NCI-H1930 (cell line): ENCODE measurements at regions not wholly inside any gene's neighbourhood (a gene's known extent, or its start where the extent isn't known, plus 50 kb on each side); places are given as distances from the start of the nearest gene placed in this dataset.

Experiments used
- DNase-seq, 2 experiments: peaks; one replicate each; lab custom pipeline; 2025; lab: John Stamatoyannopoulos, UW

DNA sequence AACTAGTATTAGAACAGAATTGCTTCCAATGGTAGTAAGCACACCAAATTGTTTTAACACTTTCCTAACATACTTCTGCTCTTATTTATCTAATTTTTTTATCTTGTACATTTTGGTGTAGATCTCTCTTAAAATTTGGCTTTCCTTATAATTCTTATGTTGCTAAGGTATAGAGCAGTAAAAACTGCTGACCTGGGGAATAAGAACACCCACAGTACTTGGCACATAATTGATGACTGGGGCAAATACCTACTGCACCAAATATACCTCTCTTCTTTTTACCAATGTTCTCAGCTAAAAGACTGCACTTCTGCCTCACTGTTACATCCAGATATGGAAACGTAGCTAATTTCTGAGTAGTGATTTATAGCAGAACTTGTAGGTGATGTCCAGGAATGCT lies 642.2 kb downstream of the LIG4 start:
- DNase-seq: no peak

GRCh38 chr13:107572156-107572555 lies 643.2 kb downstream of the LIG4 start:
- DNase-seq: no peak

DNA sequence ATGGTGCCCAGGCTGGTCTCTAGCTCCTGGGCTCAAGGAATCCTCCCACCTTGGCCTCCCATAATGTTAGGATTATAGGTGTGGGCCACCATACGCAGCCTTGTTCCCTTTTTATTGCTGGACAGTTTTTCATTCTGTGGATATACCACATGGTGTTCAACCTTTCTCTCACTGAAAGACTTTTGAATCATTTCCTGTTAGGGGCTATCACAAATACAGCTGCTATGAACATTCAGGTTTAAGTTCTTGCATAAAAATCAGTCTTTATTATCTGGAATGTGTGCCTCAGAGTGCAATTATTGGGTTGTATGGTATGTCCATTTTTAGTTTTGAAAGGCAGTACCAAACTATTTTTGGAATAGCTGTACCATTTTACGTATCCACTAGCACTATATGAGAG lies 647.2 kb downstream of the LIG4 start:
- no peak for DNase-seq

GRCh38 chr13:107563099-107563925 lies 652.0 kb downstream of the LIG4 start:
- no peak for DNase-seq

GRCh38 chr13:107562203-107562602 lies 653.1 kb downstream of the LIG4 start:
- DNase-seq: no peak

- no peak for DNase-seq
Measured at GRCh38 chr13:107554460-107554859, 660.9 kb downstream of the LIG4 start.

DNA sequence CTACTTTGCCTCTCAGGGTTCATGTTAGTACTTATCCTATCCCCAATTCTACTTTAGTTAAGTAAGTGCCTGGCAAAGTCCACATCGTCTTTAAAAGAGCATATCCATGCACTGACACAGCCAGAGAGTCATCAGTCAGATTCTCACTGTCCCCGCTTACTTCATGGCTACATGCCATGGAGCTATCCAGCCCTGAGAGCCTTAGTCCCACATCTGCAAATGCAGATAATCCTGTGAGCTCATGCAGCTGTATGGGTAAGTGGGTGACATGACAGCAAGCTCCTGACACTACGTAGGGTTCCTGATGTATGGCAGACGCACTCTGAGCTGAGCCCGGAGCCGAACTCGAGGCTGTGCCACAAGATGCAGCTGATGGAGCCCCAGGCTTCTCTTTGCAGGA lies 661.5 kb downstream of the LIG4 start:
- no peak for DNase-seq

DNA sequence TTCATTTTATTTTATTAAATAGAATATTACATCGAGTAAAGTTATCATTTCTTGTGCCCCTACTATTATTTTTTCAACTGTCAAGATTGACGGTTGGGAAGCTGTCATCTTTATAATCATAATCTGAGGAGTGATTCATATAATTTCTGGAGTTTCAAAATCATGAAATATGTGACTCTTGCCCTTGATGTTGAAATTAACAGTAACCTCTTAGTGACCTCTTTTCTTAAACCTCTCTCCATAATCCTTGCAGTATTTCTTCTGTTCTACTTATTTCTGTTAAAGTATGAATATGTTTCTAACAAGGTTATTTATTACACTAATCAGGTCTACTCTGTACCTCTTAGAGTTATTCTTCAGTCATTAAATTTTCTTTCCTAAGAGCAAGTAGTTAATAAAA lies 663.8 kb downstream of the LIG4 start:
- DNase-seq: no peak

DNA sequence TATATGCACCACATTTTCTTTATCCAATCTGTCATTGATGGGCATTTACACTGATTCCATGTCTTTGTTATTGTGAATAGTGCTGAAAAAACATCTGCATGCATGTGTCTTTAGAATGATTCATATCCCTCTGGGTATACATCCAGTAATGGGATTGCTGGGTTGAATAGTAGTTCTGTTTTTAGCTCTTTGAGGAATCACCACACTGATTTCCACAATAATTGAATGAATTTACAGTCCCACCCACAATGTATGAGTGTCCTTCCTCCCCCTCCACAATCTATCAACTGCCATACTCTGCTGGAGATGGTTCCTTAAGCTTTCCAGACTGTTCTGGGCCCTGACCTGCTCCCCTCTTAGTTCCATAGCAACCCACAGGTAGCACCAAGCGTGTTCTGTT lies 667.0 kb downstream of the LIG4 start:
- no peak for DNase-seq

- DNase-seq: no peak
Measured at GRCh38 chr13:107545946-107546502, 669.3 kb downstream of the LIG4 start.

DNA sequence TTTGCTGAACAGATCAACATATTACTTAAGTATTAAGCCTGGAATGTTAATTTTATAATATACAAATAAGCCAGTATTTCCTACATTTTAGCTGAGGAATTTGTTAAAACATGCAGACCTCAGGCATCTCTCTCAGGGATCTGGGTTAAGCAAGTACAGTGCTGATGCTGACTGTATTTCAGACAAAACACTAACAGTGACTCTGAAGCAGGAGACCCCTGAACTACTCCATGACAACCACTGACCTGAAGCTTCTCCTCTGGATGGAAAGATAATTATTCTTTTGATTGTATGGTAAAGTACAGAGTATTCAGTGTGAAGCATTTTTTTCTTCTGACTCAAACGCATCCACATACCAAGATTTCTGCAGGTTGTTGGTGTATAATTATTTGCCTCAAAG lies 680.8 kb downstream of the LIG4 start:
- no peak for DNase-seq

- DNase-seq: no peak
Measured at GRCh38 chr13:107531816-107532215, 683.5 kb downstream of the LIG4 start.

DNA sequence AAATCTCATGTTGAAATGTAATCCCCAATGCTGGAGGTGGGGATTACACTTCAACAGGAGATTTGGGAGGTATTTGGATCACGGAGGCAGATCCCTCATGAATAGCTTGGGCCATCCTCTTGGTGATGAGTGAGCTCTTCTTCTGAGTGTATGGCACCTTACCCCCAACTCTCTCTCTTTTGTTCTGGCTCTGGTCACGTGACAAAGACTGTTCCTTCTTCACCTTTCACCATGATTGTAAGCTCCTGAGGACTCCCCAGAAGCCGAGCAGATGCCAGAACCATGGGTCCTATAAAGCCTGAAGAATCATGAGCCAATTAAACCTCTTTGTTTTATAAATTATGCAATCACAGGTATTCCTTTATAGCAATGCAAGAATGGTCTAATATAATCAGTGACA lies 684.2 kb downstream of the LIG4 start:
- DNase-seq: no peak

DNA sequence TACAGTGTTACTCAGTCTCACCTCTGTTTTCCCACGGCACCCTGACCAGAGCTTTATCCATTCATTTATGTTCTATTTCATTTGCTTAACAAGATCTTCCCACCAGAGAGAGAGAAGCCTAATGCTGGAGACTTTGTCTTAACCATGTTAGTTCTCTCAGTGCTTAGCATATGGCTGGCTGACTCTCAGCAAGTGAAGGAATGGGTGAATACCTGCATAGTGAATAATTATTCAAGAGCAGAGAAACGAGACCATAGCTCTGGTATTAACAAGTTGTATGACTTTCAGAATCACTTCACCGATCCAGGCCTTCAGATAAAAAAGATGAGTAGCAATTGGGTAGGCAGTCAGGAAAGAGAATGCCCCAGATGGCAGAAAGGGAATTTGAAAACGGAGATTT lies 686.3 kb downstream of the LIG4 start:
- DNase-seq: no peak

DNA sequence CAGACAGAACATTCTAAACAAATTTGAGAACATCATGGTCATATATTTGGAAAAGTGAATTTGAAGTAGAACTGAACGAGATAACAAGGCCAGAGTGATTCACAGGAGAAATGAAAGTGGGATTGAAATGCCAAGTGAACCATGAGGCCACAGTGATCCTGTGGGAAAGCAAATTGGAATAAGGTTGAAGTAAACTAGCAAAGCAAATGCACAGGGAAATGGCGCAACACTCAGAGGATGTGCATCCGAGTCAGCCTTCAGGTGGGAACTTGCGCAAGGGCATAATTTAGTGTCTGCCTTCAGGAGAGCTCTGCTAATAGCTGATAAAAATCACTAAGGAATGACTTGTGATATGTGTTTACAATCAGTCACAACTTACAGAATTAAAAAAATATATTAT lies 696.6 kb downstream of the LIG4 start:
- DNase-seq: no peak

- no peak for DNase-seq
Measured at GRCh38 chr13:107518292-107518691, 697.0 kb downstream of the LIG4 start.

DNA sequence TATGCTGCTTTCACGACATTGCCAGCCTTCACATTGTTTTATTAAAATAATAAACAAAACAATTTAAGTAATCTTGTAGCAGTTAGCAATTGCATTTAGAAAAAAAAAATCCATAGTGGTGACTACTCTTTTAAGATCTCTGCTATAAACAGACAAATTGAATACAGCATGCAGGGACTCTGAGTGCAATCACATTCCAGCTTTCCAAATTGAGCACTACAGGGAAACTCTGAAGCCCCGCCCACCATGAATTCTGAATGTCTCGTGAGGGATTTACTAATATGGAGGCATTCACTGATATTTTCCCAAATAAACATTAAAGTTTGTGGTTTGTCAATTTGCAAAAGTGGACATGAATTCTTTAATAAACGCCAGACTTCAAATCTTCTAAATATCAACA lies 698.8 kb downstream of the LIG4 start:
- DNase-seq: no peak

DNA sequence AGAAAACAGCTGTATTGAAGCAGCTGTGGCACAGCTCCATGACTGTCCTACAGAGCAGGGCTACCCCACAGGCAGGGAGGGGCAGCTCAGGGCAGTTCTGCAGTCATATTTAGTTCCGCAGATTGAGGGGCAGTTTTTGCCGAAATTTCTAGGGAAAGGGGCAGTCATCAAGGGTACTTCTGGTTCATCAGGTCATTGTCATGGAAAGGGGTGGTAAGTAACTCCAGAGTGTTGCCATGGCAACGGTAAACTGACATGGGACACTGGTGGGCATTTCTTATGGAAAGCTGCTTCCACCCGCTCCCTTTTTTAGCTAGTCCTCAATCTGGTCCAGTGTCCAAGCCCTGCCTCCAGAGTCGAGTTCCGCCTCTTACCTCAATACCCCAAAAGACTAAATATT lies 702.8 kb downstream of the LIG4 start:
- DNase-seq: no peak

- no peak for DNase-seq
Measured at GRCh38 chr13:107497661-107498060, 717.7 kb downstream of the LIG4 start.

GRCh38 chr13:107493266-107493665 lies 722.1 kb downstream of the LIG4 start:
- DNase-seq: no peak

DNA sequence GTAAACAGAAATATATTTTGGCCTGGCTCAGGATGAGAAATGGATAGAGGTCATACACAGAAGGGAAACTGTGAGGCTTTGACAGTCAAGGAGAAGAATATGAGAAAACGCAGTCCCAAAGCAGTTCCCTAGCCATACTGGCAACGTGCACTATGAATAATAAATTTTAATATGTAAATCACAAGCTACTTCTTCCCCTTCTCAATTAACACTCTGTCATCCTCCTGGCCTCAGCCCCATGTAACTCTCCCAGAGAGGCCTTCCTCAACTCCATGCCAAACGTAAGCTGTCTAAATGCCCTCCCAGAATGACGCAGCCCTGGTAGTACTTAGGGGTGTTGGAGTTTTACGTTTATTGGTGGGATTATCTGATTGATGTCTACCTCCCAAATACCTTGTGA lies 732.6 kb downstream of the LIG4 start:
- DNase-seq: no peak

DNA sequence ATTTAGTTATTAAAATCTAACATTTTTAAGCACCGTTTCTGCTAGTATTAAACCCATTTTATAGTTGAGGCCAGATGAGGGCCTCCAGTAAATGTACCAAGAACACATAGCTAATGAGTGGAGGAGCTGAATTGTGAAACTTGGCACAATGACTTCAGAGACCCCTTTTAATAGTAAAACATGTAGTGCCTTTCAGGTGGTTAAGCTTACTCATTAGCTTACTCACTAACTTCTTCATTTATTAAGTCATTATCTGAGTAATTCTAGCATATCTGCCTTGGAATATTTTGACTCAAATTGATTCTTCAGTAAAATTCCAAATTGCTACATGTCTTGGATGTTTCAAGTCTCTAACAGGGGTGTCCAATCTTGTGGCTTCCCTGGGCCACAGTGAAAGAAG lies 735.2 kb downstream of the LIG4 start:
- no peak for DNase-seq

- DNase-seq: no peak
Measured at GRCh38 chr13:107477772-107478379, 737.5 kb downstream of the LIG4 start.
